Common myeloid progenitor, CD34-positive (primary cell): ENCODE measurements at regions not wholly inside any gene's neighbourhood (a gene's known extent, or its start where the extent isn't known, plus 50 kb on each side); places are given as distances from the start of the nearest gene placed in this dataset.

Experiments
- CTCF ChIA-PET: fragments of 350-600 bp; sonication (Branson Sonifier 250); formaldehyde crosslinking; loops from one replicate; lab custom pipeline; 2021; ENCODE audit warnings: antibody characterized with exemption; lab: Charles Lee
- POLR2A ChIA-PET: fragments of 350-600 bp; sonication (Branson Sonifier 250); formaldehyde crosslinking; loops from one replicate; lab custom pipeline; 2021; ENCODE audit warnings: antibody characterized with exemption; lab: Charles Lee
- DNase-seq, 3 donors: peaks; one replicate each; pipeline versions ENCODE4 v3.0.0 to v3.0.0-alpha.2; 2013
- H3K27ac ChIP-seq, 2 experiments: 1 replicate in 1 of 2; 2 replicates in 1 of 2; pipeline ENCODE4 v1.7.0; 2013; ENCODE audit warnings: inconsistent platforms in 2 of 2, low read length in 2 of 2, mild to moderate bottlenecking in 2 of 2, low read depth in 1 of 2, moderate library complexity in 1 of 2; ENCODE audit not compliant: severe bottlenecking in 2 of 2, insufficient read depth in 1 of 2, poor library complexity in 1 of 2
- H3K27me3 ChIP-seq, 5 experiments: replicated peaks in 2 of 5; 1 replicate in 3 of 5; 2 replicates in 2 of 5; pipeline versions ENCODE4 v1.6.1 to v1.7.0; 2013; ENCODE audit warnings: low read length in 4 of 5, mild to moderate bottlenecking in 2 of 5, moderate library complexity in 2 of 5, inconsistent platforms in 1 of 5; ENCODE audit not compliant: insufficient read depth in 5 of 5, control insufficient read depth in 4 of 5
- H3K36me3 ChIP-seq, 4 experiments: 1 replicate in 2 of 4; 2 replicates in 2 of 4; pipeline versions ENCODE4 v1.6.1 to v1.7.0; 2013; ENCODE audit warnings: low read length in 3 of 4, control low read depth in 1 of 4, mild to moderate bottlenecking in 1 of 4; ENCODE audit not compliant: control insufficient read depth in 4 of 4, insufficient read depth in 4 of 4
- H3K4me1 ChIP-seq, 4 experiments: 1 replicate in 3 of 4; 2 replicates in 1 of 4; pipeline versions ENCODE4 v1.6.1 to v1.7.1; 2013; ENCODE audit warnings: low read length in 3 of 4, mild to moderate bottlenecking in 3 of 4, control low read depth in 1 of 4, inconsistent platforms in 1 of 4, moderate library complexity in 1 of 4; ENCODE audit not compliant: control insufficient read depth in 4 of 4, insufficient read depth in 4 of 4; ENCODE audit errors: control extremely low read depth in 1 of 4
- H3K4me3 ChIP-seq, 7 experiments: 1 replicate in 4 of 7; 2 replicates in 3 of 7; pipeline versions ENCODE4 v1.5.1 to v1.7.0; 2013; ENCODE audit warnings: mild to moderate bottlenecking in 7 of 7, low read length in 6 of 7, moderate library complexity in 6 of 7, inconsistent platforms in 2 of 7, low read depth in 2 of 7, control low read depth in 1 of 7; ENCODE audit not compliant: insufficient read depth in 4 of 7, control insufficient read depth in 1 of 7; ENCODE audit errors: extremely low read depth in 1 of 7
- H3K9me3 ChIP-seq, 5 experiments: 1 replicate in 4 of 5; 2 replicates in 1 of 5; pipeline versions ENCODE4 v1.6.1 to v1.7.1; 2013; ENCODE audit warnings: low read length in 4 of 5, mild to moderate bottlenecking in 2 of 5, inconsistent platforms in 1 of 5, low read depth in 1 of 5, moderate library complexity in 1 of 5; ENCODE audit not compliant: control insufficient read depth in 4 of 5, insufficient read depth in 2 of 5; ENCODE audit errors: control extremely low read depth in 1 of 5
- WGBS: methylation state at CpG from one replicate; pipeline ENCODE4 v1.1.5; 2013; ENCODE audit not compliant: insufficient coverage; 5-methylcytosine and 5-hydroxymethylcytosine counted together

- ChIA-PET POLR2A (no interaction called here), CTCF (interaction anchor here (0.8 to 2.1 kb wide), 5 partner anchors 9 to 133 kb away, joined by 3 to 9 read pairs (median 4); no protein-coding TSS in a partner anchor)
- no peak for DNase-seq
- peaks cover 2 to 60% (median 30%) of the 10 kb centered on the region in 4 experiments for H3K4me1 ChIP-seq
- H3K36me3 ChIP-seq, result no peaks in the 10 kb centered on the region
- peak overlapping the region in 1 of 7 experiments; percentile 37 for H3K4me3 ChIP-seq
- no peaks in the 10 kb centered on the region for H3K27me3 ChIP-seq
- no peak overlapping the region for H3K27ac ChIP-seq
- WGBS, result 95% methylated on average over 15 of the region's 18 CpGs
- H3K9me3 ChIP-seq, result no peaks in the 10 kb centered on the region
Measured at GRCh38 chr3:193870376-193871219, 265.4 kb upstream of the HES1 start.

GRCh38 chr3:193871220-193871485 is 264.8 kb upstream of the HES1 start:
- H3K4me1 ChIP-seq, result peaks cover 2 to 60% (median 30%) of the 10 kb centered on the region in 4 experiments
- DNase-seq, result no peak
- no peaks in the 10 kb centered on the region for H3K9me3 ChIP-seq
- POLR2A ChIA-PET, result no interaction called here
- no peaks in the 10 kb centered on the region for H3K36me3 ChIP-seq
- CTCF ChIA-PET, result interaction anchor here (0.6 to 1.2 kb wide), 5 partner anchors 9 to 132 kb away, joined by 3 to 9 read pairs (median 3); no protein-coding TSS in a partner anchor
- H3K4me3 ChIP-seq, result no peak overlapping the region
- no peaks in the 10 kb centered on the region for H3K27me3 ChIP-seq
- WGBS, result 93% methylated on average over 3 of the region's 3 CpGs
- no peak overlapping the region for H3K27ac ChIP-seq

GRCh38 chr3:193872265-193872753 is 263.6 kb upstream of the HES1 start:
- Histone ChIP-seq H3K36me3 (no peaks in the 10 kb centered on the region), H3K4me3 (no peak overlapping the region), H3K9me3 (no peaks in the 10 kb centered on the region), H3K27ac (no peak overlapping the region), H3K4me1 (peaks cover 2 to 55% (median 30%) of the 10 kb centered on the region in 4 experiments), H3K27me3 (no peaks in the 10 kb centered on the region)
- CTCF ChIA-PET, result interaction anchor here (1.0 to 1.9 kb wide), 5 partner anchors 11 to 98 kb away, joined by 3 to 7 read pairs (median 4); no protein-coding TSS in a partner anchor
- POLR2A ChIA-PET, result no interaction called here
- WGBS, result 59% methylated on average over 2 of the region's 2 CpGs
- peak in 2 of 3 donors; percentile 48 to 53 for DNase-seq

GRCh38 chr3:193873426-193874201 is 262.3 kb upstream of the HES1 start:
- no peak overlapping the region for H3K27ac ChIP-seq
- no peaks in the 10 kb centered on the region for H3K36me3 ChIP-seq
- DNase-seq, result no peak
- H3K4me3 ChIP-seq, result no peak overlapping the region
- H3K9me3 ChIP-seq, result no peaks in the 10 kb centered on the region
- ChIA-PET CTCF (interaction anchor here (1.2 to 1.9 kb wide), 4 partner anchors 9 to 96 kb away, joined by 3 to 7 read pairs (median 4); no protein-coding TSS in a partner anchor), POLR2A (no interaction called here)
- H3K27me3 ChIP-seq, result no peaks in the 10 kb centered on the region
- WGBS, result 88% methylated on average over 6 of the region's 8 CpGs
- H3K4me1 ChIP-seq, result peaks cover 0 to 42% (median 23%) of the 10 kb centered on the region in 4 experiments

GRCh38 chr3:193874512-193874911 is 261.4 kb upstream of the HES1 start:
- ChIA-PET CTCF (no interaction called here), POLR2A (no interaction called here)
- Histone ChIP-seq H3K27ac (no peak overlapping the region), H3K4me3 (no peak overlapping the region), H3K9me3 (no peaks in the 10 kb centered on the region), H3K27me3 (no peaks in the 10 kb centered on the region), H3K36me3 (no peaks in the 10 kb centered on the region), H3K4me1 (peaks cover 0 to 39% (median 17%) of the 10 kb centered on the region in 4 experiments)
- no peak for DNase-seq
- WGBS, result 95% methylated on average over 7 of the region's 7 CpGs

GRCh38 chr3:193874997-193875593 is 260.9 kb upstream of the HES1 start:
- Histone ChIP-seq H3K27ac (no peak overlapping the region), H3K4me1 (peaks cover 0 to 36% (median 13%) of the 10 kb centered on the region in 4 experiments), H3K9me3 (no peaks in the 10 kb centered on the region), H3K27me3 (no peaks in the 10 kb centered on the region), H3K36me3 (no peaks in the 10 kb centered on the region), H3K4me3 (no peak overlapping the region)
- ChIA-PET POLR2A (no interaction called here), CTCF (no interaction called here)
- DNase-seq, result no peak
- WGBS, result 85% methylated on average over 2 of the region's 5 CpGs
